PC-9 (cell line): ENCODE measurements at regions not wholly inside any gene's neighbourhood (a gene's known extent, or its start where the extent isn't known, plus 50 kb on each side); places are given as distances from the start of the nearest gene placed in this dataset.

ENCODE experiments used
- BruUV-seq: library from RNA; stranded (reverse); fragments of 400-500 nt; replicated peaks from 2 replicates; lab custom pipeline; 2021; lab: Mats Ljungman, UMichigan
- CTCF ChIA-PET: fragments of 300-600 bp; sonication (Branson Sonifier 250); formaldehyde crosslinking; loops from one replicate; lab custom pipeline; 2022; ENCODE audit warnings: antibody characterized with exemption; lab: Charles Lee
- POLR2A ChIA-PET: fragments of 300-600 bp; sonication (Branson Sonifier 250); formaldehyde crosslinking; loops from one replicate; lab custom pipeline; 2022; ENCODE audit warnings: antibody characterized with exemption; ENCODE audit not compliant: unreplicated experiment; lab: Charles Lee
- DNase-seq, 2 experiments: peaks; one replicate each; pipeline versions ENCODE4 v3.0.0 to v3.0.0-alpha.2; 2015 to 2022; ENCODE audit warnings: mixed read lengths in 1 of 2
- H2AFZ ChIP-seq: fragments of 200-600 bp; sonication (generic); 2 replicates; pipeline ENCODE4 v1.8.1; 2017; ENCODE audit warnings: antibody characterized with exemption
- H3F3A ChIP-seq: fragments of 200-600 bp; sonication (generic); 2 replicates; pipeline ENCODE4 v1.8.1; 2017; ENCODE audit warnings: antibody characterized with exemption, mild to moderate bottlenecking, low read depth; ENCODE audit not compliant: insufficient read depth
- H3K27ac ChIP-seq: fragments of 200-600 bp; sonication (generic); 2 replicates; pipeline ENCODE4 v1.6.1; 2016; ENCODE audit warnings: mixed run types
- H3K27me3 ChIP-seq: fragments of 200-600 bp; sonication (generic); 2 replicates; pipeline ENCODE4 v1.6.1; 2016; ENCODE audit warnings: low read depth, mixed run types; ENCODE audit not compliant: insufficient read depth
- H3K36me3 ChIP-seq: fragments of 200-600 bp; sonication (generic); 2 replicates; pipeline ENCODE4 v1.6.1; 2016; ENCODE audit warnings: low read depth, mixed run types
- H3K4me1 ChIP-seq: fragments of 200-600 bp; sonication (generic); replicated peaks from 2 replicates; pipeline ENCODE4 v1.6.1; 2016; ENCODE audit warnings: mixed run types; ENCODE audit not compliant: insufficient read depth
- H3K4me2 ChIP-seq: fragments of 200-600 bp; sonication (generic); 2 replicates; pipeline ENCODE4 v1.6.1; 2017; ENCODE audit warnings: mixed run types
- H3K4me3 ChIP-seq: fragments of 200-600 bp; sonication (generic); 2 replicates; pipeline ENCODE4 v1.6.1; 2016; ENCODE audit warnings: mixed run types
- H3K79me2 ChIP-seq: fragments of 200-600 bp; sonication (generic); 2 replicates; pipeline ENCODE4 v1.6.1; 2017; ENCODE audit warnings: low read depth, mixed run types
- H3K9me2 ChIP-seq: fragments of 200-600 bp; sonication (generic); 2 replicates; pipeline ENCODE4 v1.8.1; 2017; ENCODE audit warnings: mild to moderate bottlenecking; ENCODE audit not compliant: insufficient read depth
- H3K9me3 ChIP-seq: fragments of 200-600 bp; sonication (generic); 2 replicates; pipeline ENCODE4 v1.8.1; 2016; ENCODE audit warnings: low read depth; ENCODE audit not compliant: insufficient read depth
- H4K20me1 ChIP-seq: fragments of 200-600 bp; sonication (generic); 2 replicates; pipeline ENCODE4 v1.8.1; 2017; ENCODE audit not compliant: insufficient read depth
- CTCF ChIP-seq: fragments of 200-600 bp; sonication (generic); conservative IDR thresholded peaks from 2 replicates; pipeline ENCODE4 v1.6.1; 2017; ENCODE audit warnings: mixed run types, antibody characterized with exemption, mild to moderate bottlenecking, moderate library complexity
- EZH2 ChIP-seq: fragments of 200-600 bp; sonication (generic); IDR thresholded peaks from 2 replicates; pipeline ENCODE4 v1.8.0; 2017; ENCODE audit warnings: antibody characterized with exemption, low read depth
- intact Hi-C: fragments of 100-400 bp; cut with micrococcal nuclease; formaldehyde crosslinking; loops from one replicate; pipeline ENCODE4 v1.10.0; 2022; ENCODE audit not compliant: unreplicated experiment

- no peaks in the 10 kb centered on the region for H3K79me2 ChIP-seq
- CTCF ChIA-PET: no interaction called here
- POLR2A ChIA-PET: no interaction called here
These were observed 861.4 kb upstream of the NECTIN3 start for GRCh38 chr3:110210086-110210660.

GRCh38 chr3:110226645-110227044 is 845.0 kb upstream of the NECTIN3 start:
- DNase-seq: no peak
- Histone ChIP-seq H3K4me1 (no peaks in the 10 kb centered on the region), H3K9me3 (no peaks in the 10 kb centered on the region), H2AFZ (no peak overlapping the region), H3K4me2 (no peak overlapping the region), H4K20me1 (no peaks in the 10 kb centered on the region), H3K27ac (no peak overlapping the region), H3K36me3 (no peaks in the 10 kb centered on the region), H3K4me3 (no peak overlapping the region), H3F3A (no peaks in the 10 kb centered on the region), H3K79me2 (no peaks in the 10 kb centered on the region), H3K9me2 (no peaks in the 10 kb centered on the region; the same call in 1 of the 2 replicates), H3K27me3 (no peaks in the 10 kb centered on the region)
- ChIA-PET POLR2A (no interaction called here), CTCF (no interaction called here)
- BruUV-seq: no TSS peak
- TF ChIP-seq CTCF (no peak), EZH2 (no peak)
- intact Hi-C loops: no loop called here

More at GRCh38 chr3:110210086-110210660, 861.4 kb upstream of the NECTIN3 start:
- no TSS peak for BruUV-seq
- DNase-seq: no peak
- no peak overlapping the region for H3K4me2 ChIP-seq
- H3K4me3 ChIP-seq: no peak overlapping the region
- no peaks in the 10 kb centered on the region for H3K36me3 ChIP-seq
- intact Hi-C loops: no loop called here
- no peaks in the 10 kb centered on the region; the same call in 1 of the 2 replicates for H3K9me2 ChIP-seq
- H3K27ac ChIP-seq: no peak overlapping the region
- H3K27me3 ChIP-seq: no peaks in the 10 kb centered on the region
- H3K9me3 ChIP-seq: no peaks in the 10 kb centered on the region
- no peak overlapping the region for H2AFZ ChIP-seq
- H3K4me1 ChIP-seq: no peaks in the 10 kb centered on the region
- TF ChIP-seq CTCF (no peak), EZH2 (no peak)
- no peaks in the 10 kb centered on the region for H4K20me1 ChIP-seq
- H3F3A ChIP-seq: no peaks in the 10 kb centered on the region

- Histone ChIP-seq H3K36me3 (no peaks in the 10 kb centered on the region), H3K4me2 (no peak overlapping the region)
These were observed 843.6 kb upstream of the NECTIN3 start for GRCh38 chr3:110227991-110228390.

More at GRCh38 chr3:110227991-110228390, 843.6 kb upstream of the NECTIN3 start:
- no peak for TF ChIP-seq CTCF
- no peak for TF ChIP-seq EZH2
- H3K27me3 ChIP-seq: no peaks in the 10 kb centered on the region
- CTCF ChIA-PET: no interaction called here
- no peak overlapping the region for H3K4me3 ChIP-seq
- no peaks in the 10 kb centered on the region for H3K9me3 ChIP-seq
- no peak overlapping the region for H2AFZ ChIP-seq
- no peaks in the 10 kb centered on the region; the same call in 1 of the 2 replicates for H3K9me2 ChIP-seq
- H4K20me1 ChIP-seq: no peaks in the 10 kb centered on the region
- intact Hi-C loops: no loop called here
- BruUV-seq: no TSS peak
- POLR2A ChIA-PET: no interaction called here
- no peak for DNase-seq
- no peaks in the 10 kb centered on the region for H3K4me1 ChIP-seq
- no peaks in the 10 kb centered on the region for H3K79me2 ChIP-seq
- no peaks in the 10 kb centered on the region for H3F3A ChIP-seq
- H3K27ac ChIP-seq: no peak overlapping the region
